ENCODE measurements at regions not wholly inside any gene's neighbourhood (a gene's known extent, or its start where the extent isn't known, plus 50 kb on each side); places are given as distances from the start of the nearest gene placed in this dataset.

DNA sequence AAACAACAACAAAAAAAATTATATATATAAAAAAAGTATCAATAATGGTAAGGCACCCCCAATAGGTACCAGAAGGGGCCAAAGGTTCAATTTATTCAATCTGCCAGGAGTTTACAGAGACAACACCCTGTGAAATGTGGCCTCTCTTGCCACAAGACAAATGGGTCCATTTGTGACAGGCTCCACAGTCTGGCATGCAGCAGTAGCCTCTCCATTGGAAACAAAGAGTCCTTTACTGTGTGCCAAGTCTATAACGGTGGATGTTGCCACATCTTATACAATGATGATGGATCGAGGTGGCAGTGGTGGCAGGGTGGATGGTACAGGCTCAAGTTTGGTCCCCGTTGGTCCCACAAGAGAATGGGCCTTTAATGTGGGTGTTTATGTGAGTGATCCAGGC lies 70.1 kb upstream of the SH3RF1 start:
- Histone ChIP-seq H3K36me3 (ENCODE audit: control insufficient read depth in 2 of 3, insufficient read depth in 3 of 3, low read length in 3 of 3) (no peaks in the 10 kb centered on the region), H3K27ac (ENCODE audit: low read depth in 2 of 2, low read length in 2 of 2) (no peak overlapping the region), H3K9me3 (ENCODE audit: control insufficient read depth in 2 of 3, insufficient read depth in 1 of 3, low read length in 3 of 3) (no peaks in the 10 kb centered on the region), H3K27me3 (ENCODE audit: control insufficient read depth, insufficient read depth, low read length) (no peaks in the 10 kb centered on the region), H3K4me1 (ENCODE audit: control insufficient read depth in 2 of 3, insufficient read depth in 2 of 3, low read depth in 1 of 3, low read length in 3 of 3) (peaks cover 0 to 11% (median 5%) of the 10 kb centered on the region in 3 donors), H3K9ac (ENCODE audit: low read length in 3 of 3) (no peak overlapping the region), H3K4me3 (ENCODE audit: low read length in 3 of 3) (no peak overlapping the region)
- TF ChIP-seq, protein P1, sequence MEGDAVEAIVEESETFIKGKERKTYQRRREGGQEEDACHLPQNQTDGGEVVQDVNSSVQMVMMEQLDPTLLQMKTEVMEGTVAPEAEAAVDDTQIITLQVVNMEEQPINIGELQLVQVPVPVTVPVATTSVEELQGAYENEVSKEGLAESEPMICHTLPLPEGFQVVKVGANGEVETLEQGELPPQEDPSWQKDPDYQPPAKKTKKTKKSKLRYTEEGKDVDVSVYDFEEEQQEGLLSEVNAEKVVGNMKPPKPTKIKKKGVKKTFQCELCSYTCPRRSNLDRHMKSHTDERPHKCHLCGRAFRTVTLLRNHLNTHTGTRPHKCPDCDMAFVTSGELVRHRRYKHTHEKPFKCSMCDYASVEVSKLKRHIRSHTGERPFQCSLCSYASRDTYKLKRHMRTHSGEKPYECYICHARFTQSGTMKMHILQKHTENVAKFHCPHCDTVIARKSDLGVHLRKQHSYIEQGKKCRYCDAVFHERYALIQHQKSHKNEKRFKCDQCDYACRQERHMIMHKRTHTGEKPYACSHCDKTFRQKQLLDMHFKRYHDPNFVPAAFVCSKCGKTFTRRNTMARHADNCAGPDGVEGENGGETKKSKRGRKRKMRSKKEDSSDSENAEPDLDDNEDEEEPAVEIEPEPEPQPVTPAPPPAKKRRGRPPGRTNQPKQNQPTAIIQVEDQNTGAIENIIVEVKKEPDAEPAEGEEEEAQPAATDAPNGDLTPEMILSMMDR (IDR thresholded peaks at IDR 0.05; ENCODE audit: borderline replicate concordance, extremely low read depth, insufficient read depth) = no peak
- FAIRE-seq (no peak), DNase-seq (no peak)
- intact Hi-C loops (cut with DNase I) = no loop called here

DNA sequence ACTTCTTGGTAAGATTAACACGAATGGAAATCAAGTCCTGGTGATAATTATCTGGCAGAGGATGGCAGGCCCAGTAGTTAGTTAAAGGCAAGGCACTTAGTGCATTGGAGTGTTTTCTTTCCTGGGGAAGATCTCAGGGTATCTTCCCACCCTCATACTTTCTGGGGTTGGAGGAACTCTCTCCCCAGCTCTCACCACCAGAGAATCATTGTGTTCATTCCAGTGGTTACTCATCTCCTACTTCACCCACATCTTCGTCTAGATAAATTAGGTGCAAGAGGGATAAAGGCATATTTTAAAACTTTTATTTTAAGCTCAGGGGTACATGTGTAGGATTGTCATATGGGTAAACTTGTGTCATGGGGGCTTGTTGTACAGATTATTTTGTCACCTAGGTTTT lies 67.5 kb upstream of the SH3RF1 start:
- H3K9ac ChIP-seq (ENCODE audit: low read length in 3 of 3) = no peak overlapping the region
- no peak overlapping the region for H3K4me3 ChIP-seq (ENCODE audit: low read length in 3 of 3)
- intact Hi-C loops (cut with DNase I) = no loop called here
- H3K27me3 ChIP-seq (ENCODE audit: control insufficient read depth, insufficient read depth, low read length) = no peaks in the 10 kb centered on the region
- no peaks in the 10 kb centered on the region for H3K9me3 ChIP-seq (ENCODE audit: control insufficient read depth in 2 of 3, insufficient read depth in 1 of 3, low read length in 3 of 3)
- no peaks in the 10 kb centered on the region for H3K36me3 ChIP-seq (ENCODE audit: control insufficient read depth in 2 of 3, insufficient read depth in 3 of 3, low read length in 3 of 3)
- H3K4me1 ChIP-seq (ENCODE audit: control insufficient read depth in 2 of 3, insufficient read depth in 2 of 3, low read depth in 1 of 3, low read length in 3 of 3) = peaks cover 0 to 9% (median 3%) of the 10 kb centered on the region in 3 donors
- FAIRE-seq (no peak), DNase-seq (no peak)
- TF ChIP-seq, protein P1 (IDR thresholded peaks at IDR 0.05; ENCODE audit: borderline replicate concordance, extremely low read depth, insufficient read depth) = no peak
- no peak overlapping the region for H3K27ac ChIP-seq (ENCODE audit: low read depth in 2 of 2, low read length in 2 of 2)

DNA sequence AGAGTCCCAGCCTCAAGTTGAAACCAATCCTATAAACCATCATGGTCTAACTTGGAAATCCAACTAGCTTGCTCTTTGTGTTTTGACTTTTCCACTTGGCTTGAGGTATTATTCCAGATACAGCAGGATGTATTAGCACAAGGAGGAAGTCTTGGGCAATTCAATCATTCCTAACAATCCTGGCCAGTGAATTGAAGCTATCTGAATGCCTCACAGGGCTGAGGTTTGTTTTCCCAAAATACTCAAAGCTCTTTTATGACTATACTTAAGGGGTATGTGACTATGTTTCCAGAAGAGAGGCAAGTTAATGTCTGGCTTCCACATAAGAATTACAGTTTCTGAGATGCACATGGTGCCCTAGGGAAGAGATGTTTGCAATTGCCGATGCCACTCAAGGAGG lies 66.8 kb upstream of the SH3RF1 start:
- Histone ChIP-seq H3K9me3 (ENCODE audit: control insufficient read depth in 2 of 3, insufficient read depth in 1 of 3, low read length in 3 of 3) (no peaks in the 10 kb centered on the region), H3K4me3 (ENCODE audit: low read length in 3 of 3) (no peak overlapping the region), H3K27ac (ENCODE audit: low read depth in 2 of 2, low read length in 2 of 2) (no peak overlapping the region), H3K27me3 (ENCODE audit: control insufficient read depth, insufficient read depth, low read length) (no peaks in the 10 kb centered on the region), H3K9ac (ENCODE audit: low read length in 3 of 3) (no peak overlapping the region), H3K4me1 (ENCODE audit: control insufficient read depth in 2 of 3, insufficient read depth in 2 of 3, low read depth in 1 of 3, low read length in 3 of 3) (peaks cover 0 to 2% (median 2%) of the 10 kb centered on the region in 3 donors), H3K36me3 (ENCODE audit: control insufficient read depth in 2 of 3, insufficient read depth in 3 of 3, low read length in 3 of 3) (no peaks in the 10 kb centered on the region)
- DNase-seq (no peak), FAIRE-seq (no peak)
- TF ChIP-seq, protein P1 (IDR thresholded peaks at IDR 0.05; ENCODE audit: borderline replicate concordance, extremely low read depth, insufficient read depth) = no peak
- intact Hi-C loops (cut with DNase I) = no loop called here

DNA sequence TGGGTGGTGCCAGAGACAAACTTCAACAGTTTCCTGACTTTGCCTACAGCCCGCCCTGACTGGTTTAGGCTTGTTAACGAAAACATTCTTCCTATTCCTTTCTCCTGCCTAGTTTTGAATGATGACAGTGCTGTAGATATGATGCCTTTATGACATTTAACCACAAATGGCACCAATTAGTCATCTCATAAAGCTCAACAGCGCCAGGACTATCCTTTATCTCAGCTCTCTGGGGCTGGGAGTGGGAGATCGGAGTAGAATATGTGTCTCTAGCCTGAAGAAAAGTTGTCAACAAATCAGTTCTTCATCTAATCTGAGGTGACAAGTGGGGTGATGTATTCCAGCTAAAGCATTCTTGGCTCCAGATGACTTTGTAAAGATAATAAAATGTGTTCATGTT lies 64.6 kb upstream of the SH3RF1 start:
- intact Hi-C loops (cut with DNase I) = no loop called here
- H3K9ac ChIP-seq (ENCODE audit: low read length in 3 of 3) = no peak overlapping the region
- TF ChIP-seq, protein P1 (IDR thresholded peaks at IDR 0.05; ENCODE audit: borderline replicate concordance, extremely low read depth, insufficient read depth) = no peak
- DNase-seq (no peak), FAIRE-seq (no peak)
- H3K27ac ChIP-seq (ENCODE audit: low read depth in 2 of 2, low read length in 2 of 2) = no peak overlapping the region
- H3K36me3 ChIP-seq (ENCODE audit: control insufficient read depth in 2 of 3, insufficient read depth in 3 of 3, low read length in 3 of 3) = no peaks in the 10 kb centered on the region
- no peaks in the 10 kb centered on the region for H3K9me3 ChIP-seq (ENCODE audit: control insufficient read depth in 2 of 3, insufficient read depth in 1 of 3, low read length in 3 of 3)
- H3K27me3 ChIP-seq (ENCODE audit: control insufficient read depth, insufficient read depth, low read length) = no peaks in the 10 kb centered on the region
- no peak overlapping the region for H3K4me3 ChIP-seq (ENCODE audit: low read length in 3 of 3)
- no peaks in the 10 kb centered on the region for H3K4me1 ChIP-seq (ENCODE audit: control insufficient read depth in 2 of 3, insufficient read depth in 2 of 3, low read depth in 1 of 3, low read length in 3 of 3)

All from kidney (tissue), 13 donors.